WTC11 (cell line): ENCODE measurements at regions not wholly inside any gene's neighbourhood (a gene's known extent, or its start where the extent isn't known, plus 50 kb on each side); places are given as distances from the start of the nearest gene placed in this dataset.

Source experiments
- ATAC-seq: fragments of 200-7000 bp; cut with Tn5 transposase; 2 replicates; pipeline ENCODE4 v1.10.0; 2021; ENCODE audit warnings: mild to moderate bottlenecking, moderate library complexity
- CTCF ChIA-PET: fragments of 300-600 bp; sonication (Branson Sonifier 250); formaldehyde crosslinking; loops from one replicate; lab custom pipeline; 2021; ENCODE audit warnings: antibody characterized with exemption; lab: Charles Lee
- POLR2A ChIA-PET: fragments of 350-600 bp; sonication (Branson Sonifier 250); formaldehyde crosslinking; loops from one replicate; lab custom pipeline; 2021; ENCODE audit warnings: antibody characterized with exemption; lab: Charles Lee
- DNase-seq: peaks from one replicate; pipeline ENCODE4 v3.0.0; 2021; ENCODE audit warnings: low spot score
- H3K27ac Mint-ChIP-seq: 2 replicates; pipeline ENCODE4 v1.8.0; 2021; ENCODE audit warnings: mixed read lengths
- H3K27me3 Mint-ChIP-seq: 2 replicates; pipeline ENCODE4 v1.8.0; 2021; ENCODE audit warnings: low read depth, mild to moderate bottlenecking, moderate library complexity, mixed read lengths
- H3K36me3 Mint-ChIP-seq: 2 replicates; pipeline ENCODE4 v1.8.0; 2021; ENCODE audit warnings: mixed read lengths
- H3K4me1 Mint-ChIP-seq: 2 replicates; pipeline ENCODE4 v1.8.0; 2022; ENCODE audit warnings: mixed read lengths
- H3K4me3 Mint-ChIP-seq: 2 replicates; pipeline ENCODE4 v1.8.0; 2021; ENCODE audit warnings: mild to moderate bottlenecking, moderate library complexity, mixed read lengths
- H3K9me3 Mint-ChIP-seq: 2 replicates; pipeline ENCODE4 v1.8.0; 2021; ENCODE audit warnings: mixed read lengths
- ATF1 ChIP-seq: sonication (generic); formaldehyde crosslinking; IDR thresholded peaks from 2 replicates; pipeline ENCODE4 v1.8.1; 2023; ENCODE audit warnings: mild to moderate bottlenecking, moderate library complexity, missing genetic modification reagents
- CBFB ChIP-seq: sonication (generic); formaldehyde crosslinking; IDR thresholded peaks from 2 replicates; pipeline ENCODE4 v1.8.1; 2022; ENCODE audit warnings: mild to moderate bottlenecking, low read depth, missing genetic modification reagents
- CDX4 ChIP-seq: fragments of 250-450 bp; sonication (Bioruptor Pico); IDR thresholded peaks from 2 replicates; pipeline ENCODE4 v1.9.0; 2021; ENCODE audit warnings: moderate library complexity, mild to moderate bottlenecking, inconsistent platforms, borderline replicate concordance
- CREB1 ChIP-seq: sonication (generic); formaldehyde crosslinking; IDR thresholded peaks from 2 replicates; pipeline ENCODE4 v1.8.0; 2023; ENCODE audit warnings: mild to moderate bottlenecking, missing genetic modification reagents
- ETV6 ChIP-seq: sonication (generic); formaldehyde crosslinking; IDR thresholded peaks from 2 replicates; pipeline ENCODE4 v1.8.1; 2022; ENCODE audit warnings: mild to moderate bottlenecking, missing genetic modification reagents
- FOXJ3 ChIP-seq: sonication (generic); formaldehyde crosslinking; IDR thresholded peaks from 2 replicates; pipeline ENCODE4 v1.9.0; 2021; ENCODE audit warnings: missing genetic modification reagents, mild to moderate bottlenecking, borderline replicate concordance
- GTF2I ChIP-seq: fragments of 250-450 bp; sonication (Bioruptor Pico); conservative IDR thresholded peaks from 2 replicates; pipeline ENCODE4 v1.4.0; 2021; ENCODE audit warnings: mild to moderate bottlenecking
- NFYB ChIP-seq: sonication (generic); formaldehyde crosslinking; conservative IDR thresholded peaks from 2 replicates; pipeline ENCODE4 v1.8.0; 2022; ENCODE audit warnings: low read depth, missing genetic modification reagents
- NR1H2 ChIP-seq: sonication (generic); formaldehyde crosslinking; IDR thresholded peaks from 2 replicates; pipeline ENCODE4 v1.9.0; 2021; ENCODE audit warnings: mild to moderate bottlenecking, moderate library complexity, missing genetic modification reagents
- NR3C1 ChIP-seq: sonication (generic); formaldehyde crosslinking; conservative IDR thresholded peaks from 2 replicates; pipeline ENCODE4 v1.8.1; 2023; ENCODE audit warnings: low read depth, mild to moderate bottlenecking, missing genetic modification reagents
- OVOL2 ChIP-seq: fragments of 250-450 bp; sonication (Bioruptor Pico); IDR thresholded peaks from 2 replicates; pipeline ENCODE4 v1.9.0; 2021; ENCODE audit warnings: mild to moderate bottlenecking, borderline replicate concordance
- RELA ChIP-seq: sonication (generic); formaldehyde crosslinking; IDR thresholded peaks from 2 replicates; pipeline ENCODE4 v1.8.1; 2022; ENCODE audit warnings: missing genetic modification reagents, mild to moderate bottlenecking, borderline replicate concordance
- SMAD4 ChIP-seq: sonication (generic); formaldehyde crosslinking; IDR thresholded peaks from 2 replicates; pipeline ENCODE4 v1.8.0; 2022; ENCODE audit warnings: mild to moderate bottlenecking, missing genetic modification reagents
- ZNF317 ChIP-seq: sonication (generic); formaldehyde crosslinking; IDR thresholded peaks from 2 replicates; pipeline ENCODE4 v1.8.1; 2023; ENCODE audit warnings: low read depth, mild to moderate bottlenecking, moderate library complexity, missing genetic modification reagents, borderline replicate concordance
- TF ChIP-seq, protein P1 (sequence below): fragments of 250-450 bp; sonication (Bioruptor Pico); IDR thresholded peaks from 2 replicates; pipeline ENCODE4 v1.9.0; 2021; ENCODE audit warnings: mild to moderate bottlenecking
- TF ChIP-seq, protein P2 (sequence below): sonication (generic); formaldehyde crosslinking; IDR thresholded peaks from 2 replicates; pipeline ENCODE4 v1.8.1; 2022; ENCODE audit warnings: low read depth, mild to moderate bottlenecking, moderate library complexity, missing genetic modification reagents, borderline replicate concordance
- TF ChIP-seq, protein P3 (sequence below): sonication (generic); formaldehyde crosslinking; IDR thresholded peaks from 2 replicates; pipeline ENCODE4 v1.8.0; 2023; ENCODE audit warnings: mild to moderate bottlenecking, missing genetic modification reagents

- H3K9me3 Mint-ChIP-seq, result peaks cover 83% of the 10 kb centered on the region
- TF ChIP-seq, protein P1, sequence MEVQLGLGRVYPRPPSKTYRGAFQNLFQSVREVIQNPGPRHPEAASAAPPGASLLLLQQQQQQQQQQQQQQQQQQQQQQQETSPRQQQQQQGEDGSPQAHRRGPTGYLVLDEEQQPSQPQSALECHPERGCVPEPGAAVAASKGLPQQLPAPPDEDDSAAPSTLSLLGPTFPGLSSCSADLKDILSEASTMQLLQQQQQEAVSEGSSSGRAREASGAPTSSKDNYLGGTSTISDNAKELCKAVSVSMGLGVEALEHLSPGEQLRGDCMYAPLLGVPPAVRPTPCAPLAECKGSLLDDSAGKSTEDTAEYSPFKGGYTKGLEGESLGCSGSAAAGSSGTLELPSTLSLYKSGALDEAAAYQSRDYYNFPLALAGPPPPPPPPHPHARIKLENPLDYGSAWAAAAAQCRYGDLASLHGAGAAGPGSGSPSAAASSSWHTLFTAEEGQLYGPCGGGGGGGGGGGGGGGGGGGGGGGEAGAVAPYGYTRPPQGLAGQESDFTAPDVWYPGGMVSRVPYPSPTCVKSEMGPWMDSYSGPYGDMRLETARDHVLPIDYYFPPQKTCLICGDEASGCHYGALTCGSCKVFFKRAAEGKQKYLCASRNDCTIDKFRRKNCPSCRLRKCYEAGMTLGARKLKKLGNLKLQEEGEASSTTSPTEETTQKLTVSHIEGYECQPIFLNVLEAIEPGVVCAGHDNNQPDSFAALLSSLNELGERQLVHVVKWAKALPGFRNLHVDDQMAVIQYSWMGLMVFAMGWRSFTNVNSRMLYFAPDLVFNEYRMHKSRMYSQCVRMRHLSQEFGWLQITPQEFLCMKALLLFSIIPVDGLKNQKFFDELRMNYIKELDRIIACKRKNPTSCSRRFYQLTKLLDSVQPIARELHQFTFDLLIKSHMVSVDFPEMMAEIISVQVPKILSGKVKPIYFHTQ (CRISPR knock-in tag), result no peak
- no peak for TF ChIP-seq ZNF317 (CRISPR knock-in tag)
- TF ChIP-seq SMAD4 (CRISPR knock-in tag), result no peak
- TF ChIP-seq ETV6, result no peak
- TF ChIP-seq, protein P2, sequence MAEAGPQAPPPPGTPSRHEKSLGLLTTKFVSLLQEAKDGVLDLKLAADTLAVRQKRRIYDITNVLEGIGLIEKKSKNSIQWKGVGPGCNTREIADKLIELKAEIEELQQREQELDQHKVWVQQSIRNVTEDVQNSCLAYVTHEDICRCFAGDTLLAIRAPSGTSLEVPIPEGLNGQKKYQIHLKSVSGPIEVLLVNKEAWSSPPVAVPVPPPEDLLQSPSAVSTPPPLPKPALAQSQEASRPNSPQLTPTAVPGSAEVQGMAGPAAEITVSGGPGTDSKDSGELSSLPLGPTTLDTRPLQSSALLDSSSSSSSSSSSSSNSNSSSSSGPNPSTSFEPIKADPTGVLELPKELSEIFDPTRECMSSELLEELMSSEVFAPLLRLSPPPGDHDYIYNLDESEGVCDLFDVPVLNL (CRISPR knock-in tag), result no peak
- TF ChIP-seq ATF1 (CRISPR knock-in tag), result no peak
- TF ChIP-seq, protein P3, sequence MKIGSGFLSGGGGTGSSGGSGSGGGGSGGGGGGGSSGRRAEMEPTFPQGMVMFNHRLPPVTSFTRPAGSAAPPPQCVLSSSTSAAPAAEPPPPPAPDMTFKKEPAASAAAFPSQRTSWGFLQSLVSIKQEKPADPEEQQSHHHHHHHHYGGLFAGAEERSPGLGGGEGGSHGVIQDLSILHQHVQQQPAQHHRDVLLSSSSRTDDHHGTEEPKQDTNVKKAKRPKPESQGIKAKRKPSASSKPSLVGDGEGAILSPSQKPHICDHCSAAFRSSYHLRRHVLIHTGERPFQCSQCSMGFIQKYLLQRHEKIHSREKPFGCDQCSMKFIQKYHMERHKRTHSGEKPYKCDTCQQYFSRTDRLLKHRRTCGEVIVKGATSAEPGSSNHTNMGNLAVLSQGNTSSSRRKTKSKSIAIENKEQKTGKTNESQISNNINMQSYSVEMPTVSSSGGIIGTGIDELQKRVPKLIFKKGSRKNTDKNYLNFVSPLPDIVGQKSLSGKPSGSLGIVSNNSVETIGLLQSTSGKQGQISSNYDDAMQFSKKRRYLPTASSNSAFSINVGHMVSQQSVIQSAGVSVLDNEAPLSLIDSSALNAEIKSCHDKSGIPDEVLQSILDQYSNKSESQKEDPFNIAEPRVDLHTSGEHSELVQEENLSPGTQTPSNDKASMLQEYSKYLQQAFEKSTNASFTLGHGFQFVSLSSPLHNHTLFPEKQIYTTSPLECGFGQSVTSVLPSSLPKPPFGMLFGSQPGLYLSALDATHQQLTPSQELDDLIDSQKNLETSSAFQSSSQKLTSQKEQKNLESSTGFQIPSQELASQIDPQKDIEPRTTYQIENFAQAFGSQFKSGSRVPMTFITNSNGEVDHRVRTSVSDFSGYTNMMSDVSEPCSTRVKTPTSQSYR, result no peak
- no peak for TF ChIP-seq CBFB (CRISPR knock-in tag)
- no peak for TF ChIP-seq OVOL2 (CRISPR knock-in tag)
- TF ChIP-seq FOXJ3 (CRISPR knock-in tag), result no peak
- no peak for TF ChIP-seq CREB1
- no peak for TF ChIP-seq NR3C1 (CRISPR knock-in tag)
- no peak for TF ChIP-seq RELA (CRISPR knock-in tag)
- TF ChIP-seq CDX4 (CRISPR knock-in tag), result no peak
- no peak for TF ChIP-seq GTF2I (CRISPR knock-in tag)
- peaks cover 14% of the 10 kb centered on the region for H3K27me3 Mint-ChIP-seq
- no peak overlapping the region for H3K27ac Mint-ChIP-seq
- CTCF ChIA-PET, result no interaction called here
- H3K36me3 Mint-ChIP-seq, result peaks cover 69% of the 10 kb centered on the region
- no peaks in the 10 kb centered on the region for H3K4me1 Mint-ChIP-seq
- no peak overlapping the region for H3K4me3 Mint-ChIP-seq
- DNase-seq (no peak), ATAC-seq (no peak)
- POLR2A ChIA-PET, result no interaction called here
Measured at GRCh38 chr2:4369826-4370419, 666.5 kb downstream of the DCDC2C start.

DNA sequence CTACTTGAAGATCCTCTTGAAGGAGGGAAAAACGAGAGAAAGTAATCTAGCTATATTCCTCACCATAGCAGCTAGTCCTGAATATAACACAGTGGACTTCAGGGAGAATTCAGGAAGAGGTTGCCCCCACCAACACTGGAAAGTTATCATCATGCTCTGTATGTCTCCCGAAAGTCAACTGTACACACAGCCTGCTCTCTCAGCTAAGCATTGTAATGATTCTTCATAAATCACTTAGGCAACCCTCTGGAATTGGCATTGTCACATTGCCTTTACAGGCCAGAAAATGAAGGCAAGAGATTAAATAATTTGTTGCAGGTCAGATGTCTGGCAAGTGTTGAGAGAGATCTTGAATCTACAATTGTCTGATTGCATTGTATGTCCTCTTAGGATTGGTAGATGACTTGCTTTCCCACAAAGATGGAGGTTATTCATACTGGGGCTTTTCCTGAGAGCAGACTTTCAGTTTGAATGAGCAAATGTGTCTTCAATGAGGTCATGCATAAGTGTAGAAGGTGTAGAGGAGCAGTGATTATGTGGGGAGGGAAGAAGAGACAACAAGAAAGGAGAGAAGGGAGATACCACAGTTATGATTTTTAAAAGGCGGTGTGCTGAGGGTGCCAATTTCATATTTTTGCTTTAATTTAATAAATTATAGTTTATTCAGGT, 667.2 kb downstream of the DCDC2C start:
- Mint-ChIP-seq H3K36me3 (peaks cover 71% of the 10 kb centered on the region), H3K27ac (no peak overlapping the region), H3K4me3 (no peak overlapping the region), H3K27me3 (peaks cover 15% of the 10 kb centered on the region), H3K4me1 (no peaks in the 10 kb centered on the region), H3K9me3 (peaks cover 85% of the 10 kb centered on the region)
- POLR2A ChIA-PET, result no interaction called here
- no peak for TF ChIP-seq NR1H2
- no peak for TF ChIP-seq NFYB (CRISPR knock-in tag)
- ATAC-seq (no peak), DNase-seq (no peak)
- CTCF ChIA-PET, result no interaction called here
